ENCODE measurements at regions not wholly inside any gene's neighbourhood (a gene's known extent, or its start where the extent isn't known, plus 50 kb on each side); places are given as distances from the start of the nearest gene placed in this dataset.

DNA sequence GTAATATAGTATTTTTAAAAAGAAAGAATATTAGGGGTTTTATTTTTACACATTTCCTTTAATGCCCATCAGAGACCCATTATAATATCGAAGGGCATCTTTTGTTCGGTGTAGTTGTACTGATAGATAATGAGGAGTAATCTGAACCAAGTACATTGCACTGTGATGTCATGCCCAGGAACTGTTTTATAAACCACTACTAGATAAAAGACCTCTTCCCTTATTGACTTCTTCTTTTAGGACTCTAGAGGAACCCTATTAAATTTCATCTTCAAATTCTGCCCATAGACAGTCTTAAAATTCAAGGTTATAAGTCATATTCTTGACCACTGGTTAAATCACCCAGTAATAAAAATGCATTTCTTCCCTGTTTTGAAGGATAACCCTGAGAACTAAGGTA lies 206.5 kb downstream of the NRIP1 start:
- H3K4me3 ChIP-seq (ENCODE audit: low read length): no peak overlapping the region
- TF ChIP-seq, protein P1, sequence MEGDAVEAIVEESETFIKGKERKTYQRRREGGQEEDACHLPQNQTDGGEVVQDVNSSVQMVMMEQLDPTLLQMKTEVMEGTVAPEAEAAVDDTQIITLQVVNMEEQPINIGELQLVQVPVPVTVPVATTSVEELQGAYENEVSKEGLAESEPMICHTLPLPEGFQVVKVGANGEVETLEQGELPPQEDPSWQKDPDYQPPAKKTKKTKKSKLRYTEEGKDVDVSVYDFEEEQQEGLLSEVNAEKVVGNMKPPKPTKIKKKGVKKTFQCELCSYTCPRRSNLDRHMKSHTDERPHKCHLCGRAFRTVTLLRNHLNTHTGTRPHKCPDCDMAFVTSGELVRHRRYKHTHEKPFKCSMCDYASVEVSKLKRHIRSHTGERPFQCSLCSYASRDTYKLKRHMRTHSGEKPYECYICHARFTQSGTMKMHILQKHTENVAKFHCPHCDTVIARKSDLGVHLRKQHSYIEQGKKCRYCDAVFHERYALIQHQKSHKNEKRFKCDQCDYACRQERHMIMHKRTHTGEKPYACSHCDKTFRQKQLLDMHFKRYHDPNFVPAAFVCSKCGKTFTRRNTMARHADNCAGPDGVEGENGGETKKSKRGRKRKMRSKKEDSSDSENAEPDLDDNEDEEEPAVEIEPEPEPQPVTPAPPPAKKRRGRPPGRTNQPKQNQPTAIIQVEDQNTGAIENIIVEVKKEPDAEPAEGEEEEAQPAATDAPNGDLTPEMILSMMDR (conservative IDR thresholded peaks at IDR 0.05; ENCODE audit: low read depth, low read length): no peak
- DNase-seq (ENCODE audit: low read depth): no peak

DNA sequence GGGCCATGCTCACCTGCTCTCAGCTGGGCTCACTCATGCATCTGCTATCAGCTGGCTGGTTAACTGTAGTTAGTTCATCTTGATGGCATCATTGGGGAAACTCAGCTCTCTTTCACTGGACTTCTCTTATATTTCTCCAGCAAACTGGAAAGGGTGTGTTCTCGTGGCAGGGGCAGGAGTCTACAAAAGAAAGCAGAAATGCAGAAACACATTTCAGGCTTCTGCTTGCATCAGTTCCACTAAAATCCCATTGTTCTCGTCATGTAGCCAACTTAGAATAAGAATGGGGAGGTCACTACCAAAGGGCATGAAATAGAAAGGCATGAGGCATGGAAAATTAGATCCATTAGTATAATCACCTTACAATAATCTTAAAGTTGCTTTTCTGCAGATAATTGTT lies 207.3 kb downstream of the NRIP1 start:
- no peak for DNase-seq (ENCODE audit: low read depth)
- no peak overlapping the region for H3K4me3 ChIP-seq (ENCODE audit: low read length)
- TF ChIP-seq, protein P1 (conservative IDR thresholded peaks at IDR 0.05; ENCODE audit: low read depth, low read length): no peak

DNA sequence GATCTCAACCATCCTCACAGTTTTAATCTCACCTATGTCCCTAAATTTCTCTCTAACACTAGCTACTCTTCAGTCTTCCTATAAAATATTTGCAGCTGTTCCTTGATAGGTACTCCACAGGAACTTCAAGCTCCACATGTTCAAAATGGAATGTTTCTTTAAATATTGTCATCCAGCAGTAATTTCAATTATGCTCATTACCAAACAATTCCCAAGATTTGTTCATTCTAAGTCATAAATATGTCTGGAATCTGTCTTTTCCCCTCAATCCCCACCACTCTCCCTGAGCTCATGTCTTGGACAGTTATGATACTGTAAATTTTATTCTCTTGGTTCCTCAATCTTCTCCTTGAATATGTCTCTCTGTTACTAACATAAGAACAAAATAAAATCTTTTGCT lies 214.4 kb downstream of the NRIP1 start:
- TF ChIP-seq, protein P1 (conservative IDR thresholded peaks at IDR 0.05; ENCODE audit: low read depth, low read length): no peak
- H3K4me3 ChIP-seq (ENCODE audit: low read length): no peak overlapping the region
- DNase-seq (ENCODE audit: low read depth): no peak

DNA sequence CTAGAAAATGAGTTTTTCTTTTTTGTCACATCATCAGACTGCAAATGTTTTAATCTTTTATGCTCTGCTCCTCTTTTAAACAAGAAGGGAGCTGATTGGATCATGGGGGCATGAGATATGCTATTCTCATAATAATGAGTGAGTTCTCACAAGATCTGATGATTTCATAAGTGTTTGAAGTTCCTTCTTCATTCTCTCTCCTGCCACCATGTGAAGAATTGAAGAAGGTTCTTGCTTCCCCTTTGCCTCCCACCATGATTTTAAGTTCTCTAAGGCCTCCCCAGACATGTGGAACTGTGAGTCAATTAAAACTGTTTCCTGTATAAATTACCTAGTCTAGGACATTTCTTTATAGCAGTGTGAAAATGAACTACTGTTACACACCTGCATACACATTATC lies 218.2 kb downstream of the NRIP1 start:
- TF ChIP-seq, protein P1 (conservative IDR thresholded peaks at IDR 0.05; ENCODE audit: low read depth, low read length): no peak
- DNase-seq (ENCODE audit: low read depth): no peak
- no peak overlapping the region for H3K4me3 ChIP-seq (ENCODE audit: low read length)

DNA sequence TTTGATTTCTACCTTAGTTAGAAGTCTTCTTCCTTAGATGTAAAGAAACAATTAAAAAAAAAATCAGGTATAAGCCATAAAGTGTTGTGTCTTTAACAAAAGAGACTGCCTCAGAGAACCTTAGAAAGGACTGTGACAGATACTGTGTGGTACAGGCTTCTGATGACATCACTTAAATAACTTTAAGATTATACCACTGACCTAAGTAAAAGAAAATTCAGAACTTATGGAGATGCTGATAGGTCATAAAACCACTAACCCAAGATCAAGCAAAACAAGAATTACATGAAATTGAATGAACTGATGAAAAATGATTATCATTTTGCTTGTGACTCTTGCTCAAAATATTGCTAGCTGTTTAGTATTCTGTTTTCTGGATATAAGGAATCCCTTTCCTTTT lies 220.8 kb downstream of the NRIP1 start:
- TF ChIP-seq, protein P1 (conservative IDR thresholded peaks at IDR 0.05; ENCODE audit: low read depth, low read length): no peak
- no peak for DNase-seq (ENCODE audit: low read depth)
- no peak overlapping the region for H3K4me3 ChIP-seq (ENCODE audit: low read length)

DNA sequence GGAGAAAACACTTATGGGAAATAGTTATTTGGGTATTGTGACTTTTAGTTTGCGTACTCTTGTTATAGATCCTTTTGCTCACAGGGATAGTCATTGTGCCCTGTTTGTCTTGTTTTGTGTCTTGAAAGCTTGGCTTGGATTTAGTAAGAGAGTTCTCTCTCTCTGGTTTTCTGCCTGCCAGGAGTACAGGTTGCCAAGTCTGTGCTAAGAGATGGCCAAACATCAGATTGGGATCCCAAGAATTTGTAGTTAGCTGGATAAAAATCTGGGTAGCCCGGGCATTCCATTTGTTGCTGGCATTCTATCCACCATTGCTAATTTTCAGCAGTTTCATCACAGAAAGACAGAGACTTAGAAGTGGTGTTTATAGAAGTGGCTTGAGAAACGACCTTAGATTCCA lies 222.2 kb downstream of the NRIP1 start:
- DNase-seq (ENCODE audit: low read depth): no peak
- no peak overlapping the region for H3K4me3 ChIP-seq (ENCODE audit: low read length)
- TF ChIP-seq, protein P1 (conservative IDR thresholded peaks at IDR 0.05; ENCODE audit: low read depth, low read length): no peak

DNA sequence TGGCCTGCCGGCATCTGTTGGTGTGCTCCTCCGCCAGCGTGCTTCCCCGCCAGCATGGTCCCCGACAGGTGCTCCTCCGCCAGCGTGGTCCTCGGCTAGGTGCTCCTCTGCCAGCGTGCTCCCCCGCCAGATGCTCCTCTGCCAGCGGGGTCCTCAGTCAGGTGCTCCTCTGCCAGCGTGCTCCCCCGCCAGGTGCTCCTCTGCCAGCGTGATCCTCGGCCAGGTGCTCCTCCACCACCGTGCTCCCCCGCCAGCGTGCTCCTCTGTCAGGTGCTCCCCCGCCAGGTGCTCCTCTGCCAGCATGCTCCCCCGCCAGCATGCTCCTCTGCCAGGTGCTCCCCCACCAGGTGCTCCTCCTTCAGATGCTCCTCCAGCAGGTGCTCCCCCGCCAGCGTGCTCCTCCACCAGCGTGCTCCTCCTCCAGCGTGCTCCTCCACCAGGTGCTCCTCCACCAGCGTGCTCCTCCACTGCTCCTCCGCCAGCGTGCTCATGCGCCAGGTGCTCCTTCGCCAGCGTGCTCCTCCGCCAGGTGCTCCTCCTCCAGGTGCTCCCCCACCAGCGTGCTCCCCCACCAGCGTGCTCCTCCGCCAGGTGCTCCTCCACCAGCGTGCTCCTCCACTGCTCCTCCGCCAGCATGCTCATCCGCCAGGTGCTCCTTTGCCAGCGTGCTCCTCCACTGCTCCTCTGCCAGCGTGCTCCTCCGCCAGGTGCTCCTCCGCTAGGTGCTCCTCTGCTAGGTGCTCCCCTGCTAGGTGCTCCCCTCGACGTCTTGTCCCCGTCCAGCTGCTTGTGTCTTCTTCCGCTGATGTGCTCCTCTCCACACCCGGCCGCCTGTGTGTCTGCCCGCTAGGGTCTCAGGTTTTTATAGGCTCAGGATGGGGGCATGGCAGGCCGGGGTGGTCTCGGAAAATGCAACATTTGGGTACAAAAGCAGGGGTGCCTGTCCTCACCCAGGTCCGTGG lies 223.0 kb downstream of the NRIP1 start:
- no peak overlapping the region for H3K4me3 ChIP-seq (ENCODE audit: low read length)
- no peak for DNase-seq (ENCODE audit: low read depth)
- TF ChIP-seq, protein P1 (conservative IDR thresholded peaks at IDR 0.05; ENCODE audit: low read depth, low read length): no peak
